GM12878 (cell line): ENCODE measurements at regions not wholly inside any gene's neighbourhood (a gene's known extent, or its start where the extent isn't known, plus 50 kb on each side); places are given as distances from the start of the nearest gene placed in this dataset.

Experiments
- ATAC-seq: fragments of 200-7000 bp; cut with Tn5 transposase; 3 replicates; pipeline ENCODE4 v1.9.1; 2020; ENCODE audit warnings: mild to moderate bottlenecking, moderate library complexity
- BruUV-seq: library from RNA; stranded (reverse); fragments of 400-500 nt; replicated peaks from 2 replicates; lab custom pipeline; 2021; lab: Mats Ljungman, UMichigan
- CTCF ChIA-PET: fragments of 300-600 bp; sonication (Branson Sonifier 250); formaldehyde crosslinking; extraction: SDS; loops from one replicate; lab custom pipeline; 2021; ENCODE audit warnings: inconsistent platforms; lab: Yijun Ruan, JAX
- POLR2A ChIA-PET: fragments of 350-600 bp; formaldehyde crosslinking; extraction: SDS; loops from one replicate; lab custom pipeline; 2021; ENCODE audit warnings: inconsistent platforms; lab: Charles Lee
- RAD21 ChIA-PET: fragments of 300-600 bp; sonication (Branson Sonifier 250); formaldehyde crosslinking; loops from one replicate; lab custom pipeline; 2023; ENCODE audit warnings: antibody characterized with exemption; ENCODE audit not compliant: unreplicated experiment; lab: Charles Lee
- SMC1A ChIA-PET: fragments of 300-600 bp; sonication (Branson Sonifier 250); formaldehyde crosslinking; loops from one replicate; lab custom pipeline; 2023; ENCODE audit not compliant: unreplicated experiment, uncharacterized antibody; lab: Charles Lee
- DNase-seq: peaks from one replicate; pipeline ENCODE4 v3.0.0-alpha.2; 2011; ENCODE audit warnings: low read depth, low spot score
- FAIRE-seq: peaks from 3 replicates; lab custom pipeline; 2011; peaks lifted over from hg19 to GRCh38; lab: Jason Lieb, UNC
- H2AFZ ChIP-seq: 2 replicates; pipeline ENCODE4 v1.6.0; 2011; ENCODE audit warnings: low read depth, low read length, control low read depth; ENCODE audit not compliant: control insufficient read depth
- H3K27ac ChIP-seq: 2 replicates; pipeline ENCODE4 v1.5.1; 2011; ENCODE audit warnings: control low read depth; ENCODE audit not compliant: control insufficient read depth, insufficient read depth
- H3K27me3 ChIP-seq, 2 experiments: replicated peaks in 1 of 2; 2 replicates each; pipeline versions ENCODE4 v1.6.0 to v1.6.1; 2011; ENCODE audit warnings: low read length in 1 of 2; ENCODE audit not compliant: control insufficient read depth in 2 of 2, insufficient read depth in 2 of 2
- H3K36me3 ChIP-seq, 2 experiments: 2 replicates each; pipeline ENCODE4 v1.5.1; 2011; ENCODE audit warnings: low read length in 1 of 2; ENCODE audit not compliant: control insufficient read depth in 2 of 2, insufficient read depth in 2 of 2
- H3K4me1 ChIP-seq: 2 replicates; pipeline ENCODE4 v1.6.1; 2011; ENCODE audit warnings: mild to moderate bottlenecking, low read length, moderate library complexity, mixed read lengths; ENCODE audit not compliant: control insufficient read depth, insufficient read depth
- H3K4me2 ChIP-seq: 2 replicates; pipeline ENCODE4 v1.6.0; 2011; ENCODE audit warnings: control low read depth; ENCODE audit not compliant: control insufficient read depth, insufficient read depth
- H3K4me3 ChIP-seq: fragments of 200-600 bp; sonication (generic); 2 replicates; pipeline ENCODE4 v1.5.1; 2016
- H3K79me2 ChIP-seq: 2 replicates; pipeline ENCODE4 v1.6.0; 2011; ENCODE audit warnings: low read length; ENCODE audit not compliant: control insufficient read depth, insufficient read depth
- H3K9ac ChIP-seq: 2 replicates; pipeline ENCODE4 v1.8.0; 2011; ENCODE audit warnings: low read length, control low read depth, mixed read lengths; ENCODE audit not compliant: control insufficient read depth, insufficient read depth
- H3K9me3 ChIP-seq: replicated peaks from 3 replicates; pipeline ENCODE4 v1.5.1; 2011; ENCODE audit warnings: mild to moderate bottlenecking, low read length; ENCODE audit not compliant: control insufficient read depth, insufficient read depth
- H4K20me1 ChIP-seq: 2 replicates; pipeline ENCODE4 v1.6.0; 2011; ENCODE audit not compliant: control insufficient read depth, insufficient read depth
- BMI1 ChIP-seq: fragments of 450-650 bp; IDR thresholded peaks from 2 replicates; pipeline ENCODE4 v1.6.1; 2016; ENCODE audit warnings: mild to moderate bottlenecking, moderate library complexity, borderline replicate concordance
- CBFB ChIP-seq: IDR thresholded peaks from 2 replicates; pipeline ENCODE4 v1.6.1; 2016; ENCODE audit warnings: antibody characterized with exemption, low read depth
- CBX5 ChIP-seq: sonication (generic); IDR thresholded peaks from 2 replicates; pipeline ENCODE4 v1.6.1; 2016; ENCODE audit warnings: low read depth, moderate library complexity, mild to moderate bottlenecking, inconsistent platforms
- CHD1 ChIP-seq: IDR thresholded peaks from 2 replicates; pipeline ENCODE4 v1.6.1; 2012; ENCODE audit warnings: low read depth, low read length, improper control_type of control experiment
- CHD2 ChIP-seq: IDR thresholded peaks from 2 replicates; pipeline ENCODE4 v1.6.1; 2011; ENCODE audit warnings: low read depth, low read length, improper control_type of control experiment, borderline replicate concordance
- EP300 ChIP-seq, 2 experiments: fragments of 150-350 bp in 1 of 2; IDR thresholded peaks; 2 replicates each; pipeline ENCODE4 v1.6.1; 2011 to 2012; ENCODE audit warnings: low read depth in 2 of 2, low read length in 2 of 2, borderline replicate concordance in 1 of 2, improper control_type of control experiment in 1 of 2, inconsistent platforms in 1 of 2; ENCODE audit not compliant: control insufficient read depth in 1 of 2
- GABPA ChIP-seq: IDR thresholded peaks from 2 replicates; pipeline ENCODE4 v1.6.1; 2014; ENCODE audit warnings: antibody characterized with exemption, low read depth, mild to moderate bottlenecking, inconsistent platforms
- NFYB ChIP-seq: IDR thresholded peaks from 2 replicates; pipeline ENCODE4 v1.6.1; 2011; ENCODE audit warnings: low read depth, mild to moderate bottlenecking, low read length, improper control_type of control experiment, moderate library complexity; ENCODE audit not compliant: insufficient read depth
- PML ChIP-seq: IDR thresholded peaks from 2 replicates; pipeline ENCODE4 v1.6.1; 2012; ENCODE audit warnings: low read length, inconsistent platforms
- RB1 ChIP-seq: fragments of 450-650 bp; formaldehyde crosslinking; IDR thresholded peaks from 2 replicates; pipeline ENCODE4 v1.6.1; 2017; ENCODE audit warnings: mild to moderate bottlenecking, borderline replicate concordance
- RCOR1 ChIP-seq: conservative IDR thresholded peaks from 2 replicates; pipeline ENCODE4 v1.6.1; 2012; ENCODE audit warnings: low read depth, low read length, improper control_type of control experiment
- RFX5 ChIP-seq: IDR thresholded peaks from 2 replicates; pipeline ENCODE4 v1.6.1; 2011; ENCODE audit warnings: low read depth, low read length, improper control_type of control experiment
- TAF1 ChIP-seq: IDR thresholded peaks from 2 replicates; pipeline ENCODE4 v1.6.1; 2011; ENCODE audit warnings: mild to moderate bottlenecking, low read depth, low read length, borderline replicate concordance
- TARDBP ChIP-seq: IDR thresholded peaks from 2 replicates; pipeline ENCODE4 v1.6.1; 2016; ENCODE audit warnings: borderline replicate concordance
- TCF12 ChIP-seq: IDR thresholded peaks from 2 replicates; pipeline ENCODE4 v1.6.1; 2011; ENCODE audit warnings: low read depth, mild to moderate bottlenecking, low read length
- WRNIP1 ChIP-seq: IDR thresholded peaks from 2 replicates; pipeline ENCODE4 v1.6.1; 2011; ENCODE audit warnings: low read depth, low read length, improper control_type of control experiment, borderline replicate concordance
- ZNF622 ChIP-seq: fragments of 450-650 bp; IDR thresholded peaks from 2 replicates; pipeline ENCODE4 v1.6.1; 2017; ENCODE audit warnings: mild to moderate bottlenecking, inconsistent platforms
- WGBS: methylation state at CpG from one replicate; pipeline ENCODE4 v1.1.6; 2016; ENCODE audit warnings: low lambda C conversion rate; ENCODE audit not compliant: insufficient replicate concordance, insufficient coverage; ENCODE audit errors: missing lambda C conversion rate; 5-methylcytosine and 5-hydroxymethylcytosine counted together
- in situ Hi-C: fragments of 300-500 bp; cut with MboI; formaldehyde crosslinking; loops from 9 replicates; pipeline ENCODE4 v1.14.3; 2018; ENCODE audit warnings: mixed read lengths
- intact Hi-C: fragments of 100-400 bp; cut with micrococcal nuclease; formaldehyde crosslinking; loops from one replicate; pipeline ENCODE4 v1.14.2; 2022; ENCODE audit not compliant: unreplicated experiment
- TF ChIP-seq, protein P1 (sequence below): IDR thresholded peaks from 2 replicates; pipeline ENCODE4 v1.6.1; 2011; ENCODE audit warnings: low read depth, mild to moderate bottlenecking, low read length, moderate library complexity, borderline replicate concordance; ENCODE audit errors: extremely low read depth

DNA sequence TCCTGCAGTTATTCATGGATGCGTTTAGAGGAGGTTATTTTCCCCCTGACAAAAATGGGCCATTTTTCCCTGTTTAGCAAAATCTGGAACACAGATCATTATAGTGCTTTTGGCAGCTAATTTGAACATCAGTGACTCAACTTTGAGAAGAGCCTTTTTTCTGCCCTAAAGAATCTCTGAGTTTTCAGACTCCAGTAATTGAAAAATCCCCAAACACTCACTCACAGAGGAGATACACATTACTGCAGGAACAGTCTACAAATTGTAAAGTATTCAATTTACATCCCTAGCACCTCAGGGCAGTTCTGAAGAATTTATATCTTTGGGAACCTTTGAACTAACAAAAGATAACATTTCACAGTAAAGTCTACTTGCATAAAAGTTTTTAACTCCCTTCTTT is 966.6 kb upstream of the SLC35B3 start:
- no peaks in the 10 kb centered on the region for H3K79me2 ChIP-seq
- TF ChIP-seq ZNF622, result no peak
- TF ChIP-seq EP300 (IDR thresholded peaks at IDR 0.05; ENCODE audit: borderline replicate concordance in 1 of 2, control insufficient read depth in 1 of 2, low read depth in 2 of 2, low read length in 2 of 2), result no peak
- no peak for TF ChIP-seq PML
- TF ChIP-seq NFYB, result no peak
- TF ChIP-seq, protein P1, sequence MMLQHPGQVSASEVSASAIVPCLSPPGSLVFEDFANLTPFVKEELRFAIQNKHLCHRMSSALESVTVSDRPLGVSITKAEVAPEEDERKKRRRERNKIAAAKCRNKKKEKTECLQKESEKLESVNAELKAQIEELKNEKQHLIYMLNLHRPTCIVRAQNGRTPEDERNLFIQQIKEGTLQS, result no peak
- TF ChIP-seq BMI1, result no peak
- no peak for TF ChIP-seq CHD1
- TF ChIP-seq RCOR1, result no peak
- TF ChIP-seq TAF1, result no peak
- TF ChIP-seq TCF12, result no peak
- no peak for TF ChIP-seq CHD2
- no peak for TF ChIP-seq RFX5
- TF ChIP-seq WRNIP1, result no peak
- no peak for TF ChIP-seq CBX5
- TF ChIP-seq CBFB, result no peak
- no peak for TF ChIP-seq GABPA
- no peak for TF ChIP-seq RB1
- TF ChIP-seq TARDBP, result no peak
- no peak overlapping the region for H3K9ac ChIP-seq
- in situ Hi-C loops, result no loop called here
- ChIA-PET RAD21 (no interaction called here), SMC1A (no interaction called here), POLR2A (interaction anchor here (0.7 kb wide), 1 partner anchor 26 kb away, joined by 7 read pairs; no protein-coding TSS in a partner anchor), CTCF (interaction anchor here (2.2 kb wide), 1 partner anchor 11 kb away, joined by 9 read pairs; no protein-coding TSS in a partner anchor)
- no peaks in the 10 kb centered on the region for H3K27me3 ChIP-seq
- ATAC-seq (no peak), DNase-seq (no peak), FAIRE-seq (no peak)
- intact Hi-C loops, result no loop called here
- H3K36me3 ChIP-seq, result no peaks in the 10 kb centered on the region
- no peaks in the 10 kb centered on the region for H3K4me1 ChIP-seq
- H3K9me3 ChIP-seq, result no peaks in the 10 kb centered on the region
- no peak overlapping the region for H3K27ac ChIP-seq
- BruUV-seq, result no TSS peak
- H2AFZ ChIP-seq, result no peak overlapping the region
- WGBS, result 81% methylated on average over 1 of the region's 1 CpG
- H3K4me3 ChIP-seq, result no peak overlapping the region
- H3K4me2 ChIP-seq, result no peak overlapping the region
- no peaks in the 10 kb centered on the region for H4K20me1 ChIP-seq
